ENCODE measurements at regions not wholly inside any gene's neighbourhood (a gene's known extent, or its start where the extent isn't known, plus 50 kb on each side); places are given as distances from the start of the nearest gene placed in this dataset.
"Not testable (repeated sequence)": the region's sequence is repeated elsewhere in the genome, so short reads cannot be mapped to it uniquely, and the experiment has no call there.

DNA sequence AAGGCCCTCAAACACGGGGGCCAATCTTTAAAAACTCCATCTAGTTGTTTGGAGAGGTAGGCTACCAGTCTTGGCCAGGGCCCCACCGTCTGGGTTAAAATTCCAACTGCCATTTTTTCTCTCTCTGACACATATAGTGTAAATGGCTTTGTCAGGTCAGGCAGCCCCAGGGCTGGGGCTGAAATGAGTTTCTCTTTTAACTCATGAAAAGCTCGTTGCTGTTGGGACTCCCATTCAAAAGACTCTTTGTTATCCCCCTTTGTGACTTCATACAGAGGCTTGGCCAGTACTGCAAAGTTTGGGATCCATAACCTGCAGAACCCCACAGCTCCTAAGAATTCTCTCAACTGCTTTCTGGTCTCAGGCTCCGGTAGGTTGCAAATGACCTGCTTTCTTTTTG, 99.4 kb upstream of the SLC1A4 start:
- peaks cover 9% of the 10 kb centered on the region for H3K9me3 Mint-ChIP-seq (ENCODE audit: low read depth)
- H3K27ac Mint-ChIP-seq = no peak overlapping the region
- no peaks in the 10 kb centered on the region for H3K27me3 Mint-ChIP-seq
- TF ChIP-seq, protein P1, sequence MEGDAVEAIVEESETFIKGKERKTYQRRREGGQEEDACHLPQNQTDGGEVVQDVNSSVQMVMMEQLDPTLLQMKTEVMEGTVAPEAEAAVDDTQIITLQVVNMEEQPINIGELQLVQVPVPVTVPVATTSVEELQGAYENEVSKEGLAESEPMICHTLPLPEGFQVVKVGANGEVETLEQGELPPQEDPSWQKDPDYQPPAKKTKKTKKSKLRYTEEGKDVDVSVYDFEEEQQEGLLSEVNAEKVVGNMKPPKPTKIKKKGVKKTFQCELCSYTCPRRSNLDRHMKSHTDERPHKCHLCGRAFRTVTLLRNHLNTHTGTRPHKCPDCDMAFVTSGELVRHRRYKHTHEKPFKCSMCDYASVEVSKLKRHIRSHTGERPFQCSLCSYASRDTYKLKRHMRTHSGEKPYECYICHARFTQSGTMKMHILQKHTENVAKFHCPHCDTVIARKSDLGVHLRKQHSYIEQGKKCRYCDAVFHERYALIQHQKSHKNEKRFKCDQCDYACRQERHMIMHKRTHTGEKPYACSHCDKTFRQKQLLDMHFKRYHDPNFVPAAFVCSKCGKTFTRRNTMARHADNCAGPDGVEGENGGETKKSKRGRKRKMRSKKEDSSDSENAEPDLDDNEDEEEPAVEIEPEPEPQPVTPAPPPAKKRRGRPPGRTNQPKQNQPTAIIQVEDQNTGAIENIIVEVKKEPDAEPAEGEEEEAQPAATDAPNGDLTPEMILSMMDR (IDR thresholded peaks at IDR 0.05; ENCODE audit: unreplicated experiment) = no peak
- H3K4me3 Mint-ChIP-seq (ENCODE audit: low read depth) = no peak overlapping the region
- H3K36me3 Mint-ChIP-seq (ENCODE audit: insufficient read depth) = no peaks in the 10 kb centered on the region
- no peaks in the 10 kb centered on the region for H3K4me1 Mint-ChIP-seq (ENCODE audit: low read depth)
- no peak for DNase-seq (ENCODE audit: low spot score, unreplicated experiment)

DNA sequence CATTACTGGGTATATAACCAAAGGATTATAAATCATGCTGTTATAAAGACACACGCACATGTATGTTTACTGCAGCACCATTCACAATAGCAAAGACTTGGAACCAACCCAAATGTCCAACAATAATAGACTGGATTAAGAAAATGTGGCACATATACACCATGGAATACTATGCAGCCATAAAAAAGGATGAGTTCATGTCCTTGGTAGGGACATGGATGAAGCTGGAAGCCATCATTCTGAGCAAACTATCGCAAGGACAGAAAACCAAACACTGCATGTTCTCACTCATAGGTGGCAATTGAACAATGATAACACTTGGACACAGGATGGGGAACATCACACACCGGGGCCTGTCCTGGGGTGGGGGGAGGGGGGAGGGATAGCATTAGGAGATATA, 92.6 kb upstream of the SLC1A4 start:
- not testable (repeated sequence) for H3K4me3 Mint-ChIP-seq (ENCODE audit: low read depth); DNase-seq (ENCODE audit: low spot score, unreplicated experiment); H3K4me1 Mint-ChIP-seq (ENCODE audit: low read depth); H3K9me3 Mint-ChIP-seq (ENCODE audit: low read depth); H3K27ac Mint-ChIP-seq; H3K36me3 Mint-ChIP-seq (ENCODE audit: insufficient read depth); H3K27me3 Mint-ChIP-seq

DNA sequence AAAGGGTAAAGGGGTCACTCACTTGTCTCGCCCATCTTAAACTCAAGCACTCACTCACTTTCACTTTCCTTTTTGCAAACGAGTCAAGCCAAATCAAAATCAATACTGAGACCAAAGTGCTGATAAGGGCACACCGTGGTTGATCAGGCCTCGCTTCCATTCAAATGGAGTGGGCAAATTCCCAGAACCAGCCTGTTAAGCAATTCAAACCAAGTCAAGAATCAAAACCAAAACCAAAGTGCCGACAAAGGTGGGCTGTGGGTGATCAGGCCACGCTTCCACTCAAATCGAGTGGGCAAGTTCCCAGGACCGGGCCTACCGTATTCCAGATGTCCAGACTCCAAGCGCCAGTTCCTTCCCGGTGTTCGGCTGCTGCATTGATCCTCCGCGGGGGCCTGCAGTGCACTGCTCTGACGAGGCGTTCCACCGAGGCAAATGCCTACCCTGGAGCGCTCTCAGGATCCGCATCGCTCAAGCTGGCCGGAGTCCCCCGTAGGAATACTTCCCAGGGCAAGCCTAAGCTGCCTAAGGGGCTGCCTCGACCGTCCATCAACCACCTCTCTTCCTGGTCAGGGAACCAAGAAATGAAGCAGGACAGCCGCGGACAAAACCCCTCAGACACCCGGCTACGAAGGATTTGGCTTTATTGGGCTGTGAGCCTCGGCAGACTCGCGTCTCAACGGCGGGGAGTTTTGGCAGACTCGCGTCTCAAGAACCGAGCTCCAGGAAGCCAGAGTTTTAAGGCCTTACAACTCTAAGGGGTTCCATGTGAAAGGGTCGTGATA, 89.9 kb upstream of the SLC1A4 start:
- DNase-seq (ENCODE audit: low spot score, unreplicated experiment) = no peak
- H3K27ac Mint-ChIP-seq = no peak overlapping the region
- H3K27me3 Mint-ChIP-seq = no peaks in the 10 kb centered on the region
- TF ChIP-seq, protein P1 (IDR thresholded peaks at IDR 0.05; ENCODE audit: unreplicated experiment) = no peak
- no peak overlapping the region for H3K4me3 Mint-ChIP-seq (ENCODE audit: low read depth)
- peaks cover 4% of the 10 kb centered on the region for H3K9me3 Mint-ChIP-seq (ENCODE audit: low read depth)
- no peaks in the 10 kb centered on the region for H3K36me3 Mint-ChIP-seq (ENCODE audit: insufficient read depth)
- H3K4me1 Mint-ChIP-seq (ENCODE audit: low read depth) = peaks cover 2% of the 10 kb centered on the region

DNA sequence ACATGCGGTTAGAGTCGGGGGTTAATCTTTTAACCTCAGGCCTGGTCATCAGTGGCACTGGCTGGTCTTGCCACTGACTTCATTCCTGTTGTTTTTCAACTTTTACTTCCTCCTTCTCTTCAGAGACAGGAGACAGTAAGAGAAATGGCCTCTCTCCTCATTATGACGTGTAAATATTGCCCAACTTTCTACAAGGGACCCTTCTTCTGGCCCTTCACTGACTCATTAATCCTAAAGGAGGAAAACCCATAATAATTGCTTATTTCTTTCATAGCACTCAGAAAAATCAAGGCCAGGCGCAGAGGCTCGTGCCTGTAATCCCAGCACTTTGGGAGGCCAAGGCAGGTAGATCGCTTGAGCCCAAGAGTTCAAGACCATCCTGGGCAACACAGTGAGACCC, 89.3 kb upstream of the SLC1A4 start:
- not testable (repeated sequence) for H3K36me3 Mint-ChIP-seq (ENCODE audit: insufficient read depth); H3K4me1 Mint-ChIP-seq (ENCODE audit: low read depth); H3K27me3 Mint-ChIP-seq; H3K9me3 Mint-ChIP-seq (ENCODE audit: low read depth); H3K27ac Mint-ChIP-seq; H3K4me3 Mint-ChIP-seq (ENCODE audit: low read depth); DNase-seq (ENCODE audit: low spot score, unreplicated experiment)

DNA sequence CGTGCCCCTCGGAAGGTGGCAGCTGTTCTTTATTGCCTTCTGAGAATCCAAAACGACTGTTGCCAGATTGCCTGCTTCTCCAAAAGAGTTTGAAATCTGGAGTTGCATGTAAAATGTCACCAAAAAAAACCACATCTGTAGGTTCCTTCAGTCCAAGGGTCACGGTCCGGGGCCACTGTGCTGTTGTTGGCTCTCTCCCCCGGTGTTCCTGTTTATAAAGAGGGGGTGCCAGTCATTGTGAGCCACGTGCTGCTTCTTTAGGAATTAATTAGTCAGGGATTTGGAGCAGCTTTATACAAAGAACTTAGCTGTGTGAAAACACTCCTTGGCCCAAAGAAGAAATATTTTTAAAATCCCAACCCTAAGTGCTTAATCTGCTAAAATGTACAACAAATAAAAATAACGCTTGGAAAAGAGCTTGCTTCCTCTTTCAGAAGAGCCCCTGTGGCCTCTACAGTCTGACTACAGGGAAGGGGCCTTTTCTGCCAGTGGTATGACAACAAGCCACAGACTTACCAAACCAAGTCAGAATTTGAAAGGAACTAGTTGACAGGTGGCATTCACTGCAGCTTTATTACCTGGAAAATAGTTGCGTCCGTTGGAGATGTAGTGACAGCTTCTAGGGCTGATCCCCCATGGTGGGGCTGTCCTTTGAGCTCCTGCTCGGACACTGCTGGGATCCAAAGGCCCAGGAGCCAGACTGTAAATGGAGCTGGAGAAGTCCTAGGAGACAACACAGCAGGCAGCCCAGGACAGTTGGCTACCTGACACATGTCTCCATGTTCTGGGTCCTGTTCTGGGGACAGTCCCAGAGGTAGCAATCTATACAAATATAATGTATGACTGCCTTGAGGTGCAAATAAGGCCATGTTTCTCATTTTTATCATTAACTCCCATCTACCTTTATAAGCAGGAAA, 84.5 kb upstream of the SLC1A4 start:
- Mint-ChIP-seq H3K27ac (no peak overlapping the region), H3K4me3 (ENCODE audit: low read depth) (no peak overlapping the region), H3K27me3 (peaks cover 9% of the 10 kb centered on the region), H3K4me1 (ENCODE audit: low read depth) (peaks cover 2% of the 10 kb centered on the region), H3K9me3 (ENCODE audit: low read depth) (no peaks in the 10 kb centered on the region), H3K36me3 (ENCODE audit: insufficient read depth) (no peaks in the 10 kb centered on the region)
- TF ChIP-seq, protein P1 (IDR thresholded peaks at IDR 0.05; ENCODE audit: unreplicated experiment) = no peak
- no peak for DNase-seq (ENCODE audit: low spot score, unreplicated experiment)

DNA sequence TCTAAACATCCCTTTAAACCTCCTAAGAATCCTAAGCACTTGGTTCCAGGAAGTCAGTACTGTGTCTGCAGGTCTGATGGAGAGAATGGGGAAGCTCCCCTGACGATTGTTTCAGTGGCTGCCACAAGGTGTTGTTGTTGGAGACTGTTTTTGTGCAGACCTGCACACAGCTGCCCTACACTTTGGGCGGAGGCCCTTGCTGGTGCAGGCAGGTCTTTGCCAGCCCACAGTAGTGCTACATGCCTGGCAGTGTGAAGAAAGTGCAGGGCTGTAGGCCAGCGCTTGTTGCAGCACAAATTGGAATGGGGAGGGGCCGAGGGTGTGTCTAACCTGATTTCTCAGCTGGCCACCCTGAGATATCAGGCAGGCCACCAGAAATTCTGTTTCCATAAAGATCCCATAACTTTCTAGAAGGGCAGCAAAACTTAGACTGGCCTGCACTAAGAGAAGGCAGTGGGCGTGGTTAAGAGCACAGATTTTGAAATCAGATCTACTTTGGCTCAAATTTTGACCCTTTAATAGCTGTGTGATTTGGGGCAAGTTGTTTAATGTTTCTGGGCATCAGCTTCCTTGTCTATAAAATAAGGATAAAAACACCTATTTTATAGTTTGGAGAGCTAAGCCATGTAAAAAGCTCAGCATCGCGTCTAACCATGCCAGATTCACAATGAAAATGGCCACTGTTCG, 83.7 kb upstream of the SLC1A4 start:
- peaks cover 9% of the 10 kb centered on the region for H3K27me3 Mint-ChIP-seq
- TF ChIP-seq, protein P1 (IDR thresholded peaks at IDR 0.05; ENCODE audit: unreplicated experiment) = no peak
- H3K36me3 Mint-ChIP-seq (ENCODE audit: insufficient read depth) = no peaks in the 10 kb centered on the region
- H3K9me3 Mint-ChIP-seq (ENCODE audit: low read depth) = no peaks in the 10 kb centered on the region
- no peak for DNase-seq (ENCODE audit: low spot score, unreplicated experiment)
- H3K27ac Mint-ChIP-seq = no peak overlapping the region
- no peak overlapping the region for H3K4me3 Mint-ChIP-seq (ENCODE audit: low read depth)
- H3K4me1 Mint-ChIP-seq (ENCODE audit: low read depth) = peaks cover 2% of the 10 kb centered on the region
